ENCODE measurements at regions not wholly inside any gene's neighbourhood (a gene's known extent, or its start where the extent isn't known, plus 50 kb on each side); places are given as distances from the start of the nearest gene placed in this dataset.

- TF ChIP-seq CEBPB (IDR thresholded peaks at IDR 0.05): no peak
- TF ChIP-seq, protein P1, sequence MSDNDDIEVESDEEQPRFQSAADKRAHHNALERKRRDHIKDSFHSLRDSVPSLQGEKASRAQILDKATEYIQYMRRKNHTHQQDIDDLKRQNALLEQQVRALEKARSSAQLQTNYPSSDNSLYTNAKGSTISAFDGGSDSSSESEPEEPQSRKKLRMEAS (IDR thresholded peaks at IDR 0.05): no peak
- TF ChIP-seq TCF12 (IDR thresholded peaks at IDR 0.05; ENCODE audit: low read depth): no peak
- TF ChIP-seq, protein P2, sequence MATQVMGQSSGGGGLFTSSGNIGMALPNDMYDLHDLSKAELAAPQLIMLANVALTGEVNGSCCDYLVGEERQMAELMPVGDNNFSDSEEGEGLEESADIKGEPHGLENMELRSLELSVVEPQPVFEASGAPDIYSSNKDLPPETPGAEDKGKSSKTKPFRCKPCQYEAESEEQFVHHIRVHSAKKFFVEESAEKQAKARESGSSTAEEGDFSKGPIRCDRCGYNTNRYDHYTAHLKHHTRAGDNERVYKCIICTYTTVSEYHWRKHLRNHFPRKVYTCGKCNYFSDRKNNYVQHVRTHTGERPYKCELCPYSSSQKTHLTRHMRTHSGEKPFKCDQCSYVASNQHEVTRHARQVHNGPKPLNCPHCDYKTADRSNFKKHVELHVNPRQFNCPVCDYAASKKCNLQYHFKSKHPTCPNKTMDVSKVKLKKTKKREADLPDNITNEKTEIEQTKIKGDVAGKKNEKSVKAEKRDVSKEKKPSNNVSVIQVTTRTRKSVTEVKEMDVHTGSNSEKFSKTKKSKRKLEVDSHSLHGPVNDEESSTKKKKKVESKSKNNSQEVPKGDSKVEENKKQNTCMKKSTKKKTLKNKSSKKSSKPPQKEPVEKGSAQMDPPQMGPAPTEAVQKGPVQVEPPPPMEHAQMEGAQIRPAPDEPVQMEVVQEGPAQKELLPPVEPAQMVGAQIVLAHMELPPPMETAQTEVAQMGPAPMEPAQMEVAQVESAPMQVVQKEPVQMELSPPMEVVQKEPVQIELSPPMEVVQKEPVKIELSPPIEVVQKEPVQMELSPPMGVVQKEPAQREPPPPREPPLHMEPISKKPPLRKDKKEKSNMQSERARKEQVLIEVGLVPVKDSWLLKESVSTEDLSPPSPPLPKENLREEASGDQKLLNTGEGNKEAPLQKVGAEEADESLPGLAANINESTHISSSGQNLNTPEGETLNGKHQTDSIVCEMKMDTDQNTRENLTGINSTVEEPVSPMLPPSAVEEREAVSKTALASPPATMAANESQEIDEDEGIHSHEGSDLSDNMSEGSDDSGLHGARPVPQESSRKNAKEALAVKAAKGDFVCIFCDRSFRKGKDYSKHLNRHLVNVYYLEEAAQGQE (IDR thresholded peaks at IDR 0.05; ENCODE audit: low read depth): no peak
- TF ChIP-seq TAF1 (IDR thresholded peaks at IDR 0.05; ENCODE audit: low read depth): no peak
- TF ChIP-seq CREB1 (IDR thresholded peaks at IDR 0.05; ENCODE audit: low read depth): no peak
- no peak for TF ChIP-seq EP300 (IDR thresholded peaks at IDR 0.05; ENCODE audit: borderline replicate concordance)
- TF ChIP-seq RAD21 (IDR thresholded peaks at IDR 0.05; ENCODE audit: low read depth): no peak
- TF ChIP-seq EGR1 (IDR thresholded peaks at IDR 0.05): no peak
- TF ChIP-seq YY1 (IDR thresholded peaks at IDR 0.05; ENCODE audit: low read depth): no peak
These were observed 322.2 kb upstream of the SATB1 start for GRCh38 chr3:18747383-18747782.

Data from Ishikawa (cell line).